ENCODE measurements at regions not wholly inside any gene's neighbourhood (a gene's known extent, or its start where the extent isn't known, plus 50 kb on each side); places are given as distances from the start of the nearest gene placed in this dataset.

- no peaks in the 10 kb centered on the region for H3K9me3 ChIP-seq (ENCODE audit: control insufficient read depth, insufficient read depth, low read depth, low read length)
Observed at GRCh38 chr2:129740504-129740903, 239.0 kb upstream of the RAB6C start.

GRCh38 chr2:129741165-129741564, 238.3 kb upstream of the RAB6C start:
- H3K4me3 ChIP-seq (replicated peaks in 1 of 4; ENCODE audit: control extremely low read depth in 1 of 4, insufficient read depth in 1 of 4, low read depth in 3 of 4, low read length in 4 of 4) = no peak overlapping the region
- H3K9me3 ChIP-seq (ENCODE audit: control insufficient read depth, insufficient read depth, low read depth, low read length) = no peaks in the 10 kb centered on the region
- H3K27ac ChIP-seq (ENCODE audit: insufficient read depth, low read length) = no peak overlapping the region
- H3K36me3 ChIP-seq (ENCODE audit: control insufficient read depth, insufficient read depth, low read length) = no peaks in the 10 kb centered on the region
- no peaks in the 10 kb centered on the region for H3K4me1 ChIP-seq (ENCODE audit: control insufficient read depth, extremely low read depth, insufficient read depth, low read length)
- no peak overlapping the region for H2AFZ ChIP-seq (ENCODE audit: low read length)
- TF ChIP-seq CTCF (conservative IDR thresholded peaks at IDR 0.05 in 1 of 2, IDR thresholded peaks at IDR 0.05 in 1 of 2; ENCODE audit: low read depth in 1 of 2, low read length in 2 of 2) (no peak), EZH2 (IDR thresholded peaks at IDR 0.05; ENCODE audit: low read length, missing control alignments) (no peak)
- H4K20me1 ChIP-seq (ENCODE audit: control insufficient read depth, extremely low read depth, insufficient read depth, low read length) = no peaks in the 10 kb centered on the region
- H3K9ac ChIP-seq (ENCODE audit: insufficient read depth, low read length) = no peak overlapping the region
- DNase-seq (ENCODE audit: low read depth in 2 of 2) = no peak
- H3K79me2 ChIP-seq (ENCODE audit: control insufficient read depth, insufficient read depth, low read length) = no peaks in the 10 kb centered on the region
- H3K4me2 ChIP-seq (ENCODE audit: extremely low read depth, insufficient read depth, low read length) = no peak overlapping the region
- no peaks in the 10 kb centered on the region for H3K27me3 ChIP-seq (ENCODE audit: control insufficient read depth, insufficient read depth, low read length)

More at GRCh38 chr2:129740504-129740903, 239.0 kb upstream of the RAB6C start:
- no peak for DNase-seq (ENCODE audit: low read depth in 2 of 2)
- no peaks in the 10 kb centered on the region for H3K36me3 ChIP-seq (ENCODE audit: control insufficient read depth, insufficient read depth, low read length)
- no peaks in the 10 kb centered on the region for H4K20me1 ChIP-seq (ENCODE audit: control insufficient read depth, extremely low read depth, insufficient read depth, low read length)
- H3K4me1 ChIP-seq (ENCODE audit: control insufficient read depth, extremely low read depth, insufficient read depth, low read length) = no peaks in the 10 kb centered on the region
- no peaks in the 10 kb centered on the region for H3K79me2 ChIP-seq (ENCODE audit: control insufficient read depth, insufficient read depth, low read length)
- no peak for TF ChIP-seq EZH2 (IDR thresholded peaks at IDR 0.05; ENCODE audit: low read length, missing control alignments)
- TF ChIP-seq CTCF (conservative IDR thresholded peaks at IDR 0.05 in 1 of 2, IDR thresholded peaks at IDR 0.05 in 1 of 2; ENCODE audit: low read depth in 1 of 2, low read length in 2 of 2) = no peak
- H3K9ac ChIP-seq (ENCODE audit: insufficient read depth, low read length) = no peak overlapping the region
- H3K27me3 ChIP-seq (ENCODE audit: control insufficient read depth, insufficient read depth, low read length) = no peaks in the 10 kb centered on the region
- H3K4me2 ChIP-seq (ENCODE audit: extremely low read depth, insufficient read depth, low read length) = no peak overlapping the region
- no peak overlapping the region for H3K4me3 ChIP-seq (replicated peaks in 1 of 4; ENCODE audit: control extremely low read depth in 1 of 4, insufficient read depth in 1 of 4, low read depth in 3 of 4, low read length in 4 of 4)
- H3K27ac ChIP-seq (ENCODE audit: insufficient read depth, low read length) = no peak overlapping the region
- no peak overlapping the region for H2AFZ ChIP-seq (ENCODE audit: low read length)

GRCh38 chr2:129741623-129742022, 237.8 kb upstream of the RAB6C start:
- no peak overlapping the region for H3K4me3 ChIP-seq (replicated peaks in 1 of 4; ENCODE audit: control extremely low read depth in 1 of 4, insufficient read depth in 1 of 4, low read depth in 3 of 4, low read length in 4 of 4)
- no peaks in the 10 kb centered on the region for H4K20me1 ChIP-seq (ENCODE audit: control insufficient read depth, extremely low read depth, insufficient read depth, low read length)

More at GRCh38 chr2:129741623-129742022, 237.8 kb upstream of the RAB6C start:
- no peaks in the 10 kb centered on the region for H3K36me3 ChIP-seq (ENCODE audit: control insufficient read depth, insufficient read depth, low read length)
- no peak for TF ChIP-seq EZH2 (IDR thresholded peaks at IDR 0.05; ENCODE audit: low read length, missing control alignments)
- TF ChIP-seq CTCF (conservative IDR thresholded peaks at IDR 0.05 in 1 of 2, IDR thresholded peaks at IDR 0.05 in 1 of 2; ENCODE audit: low read depth in 1 of 2, low read length in 2 of 2) = no peak
- H2AFZ ChIP-seq (ENCODE audit: low read length) = no peak overlapping the region
- no peaks in the 10 kb centered on the region for H3K9me3 ChIP-seq (ENCODE audit: control insufficient read depth, insufficient read depth, low read depth, low read length)
- H3K4me2 ChIP-seq (ENCODE audit: extremely low read depth, insufficient read depth, low read length) = no peak overlapping the region
- H3K79me2 ChIP-seq (ENCODE audit: control insufficient read depth, insufficient read depth, low read length) = no peaks in the 10 kb centered on the region
- no peak overlapping the region for H3K27ac ChIP-seq (ENCODE audit: insufficient read depth, low read length)
- no peak for DNase-seq (ENCODE audit: low read depth in 2 of 2)
- H3K9ac ChIP-seq (ENCODE audit: insufficient read depth, low read length) = no peak overlapping the region
- no peaks in the 10 kb centered on the region for H3K4me1 ChIP-seq (ENCODE audit: control insufficient read depth, extremely low read depth, insufficient read depth, low read length)
- H3K27me3 ChIP-seq (ENCODE audit: control insufficient read depth, insufficient read depth, low read length) = no peaks in the 10 kb centered on the region
